ENCODE measurements at regions not wholly inside any gene's neighbourhood (a gene's known extent, or its start where the extent isn't known, plus 50 kb on each side); places are given as distances from the start of the nearest gene placed in this dataset.
"Not testable (repeated sequence)": the region's sequence is repeated elsewhere in the genome, so short reads cannot be mapped to it uniquely, and the experiment has no call there.

GRCh38 chr2:149800624-149801542 lies 213.3 kb upstream of the MMADHC start:
- no peak for DNase-seq (ENCODE audit: low spot score)

- no peak for DNase-seq (ENCODE audit: low spot score)
Observed at GRCh38 chr2:149799013-149799705, 211.6 kb upstream of the MMADHC start.

GRCh38 chr2:149797030-149797429 lies 209.5 kb upstream of the MMADHC start:
- no peak for DNase-seq (ENCODE audit: low spot score)

- DNase-seq (ENCODE audit: low spot score): no peak
Observed at GRCh38 chr2:149789549-149789948, 202.0 kb upstream of the MMADHC start.

- no peak for DNase-seq (ENCODE audit: low spot score)
Observed at GRCh38 chr2:149787206-149787605, 199.6 kb upstream of the MMADHC start.

- no peak for DNase-seq (ENCODE audit: low spot score)
Observed at GRCh38 chr2:149783284-149783683, 195.7 kb upstream of the MMADHC start.

GRCh38 chr2:149782572-149782971 lies 195.0 kb upstream of the MMADHC start:
- no peak for DNase-seq (ENCODE audit: low spot score)

GRCh38 chr2:149781263-149781808 lies 193.8 kb upstream of the MMADHC start:
- DNase-seq (ENCODE audit: low spot score): no peak

GRCh38 chr2:149773006-149773405 lies 185.4 kb upstream of the MMADHC start:
- DNase-seq (ENCODE audit: low spot score): no peak

GRCh38 chr2:149768320-149768799 lies 180.8 kb upstream of the MMADHC start:
- DNase-seq (ENCODE audit: low spot score): peak; percentile 7

- no peak for DNase-seq (ENCODE audit: low spot score)
Observed at GRCh38 chr2:149767516-149767974, 180.0 kb upstream of the MMADHC start.

GRCh38 chr2:149766339-149766738 lies 178.8 kb upstream of the MMADHC start:
- no peak for DNase-seq (ENCODE audit: low spot score)

GRCh38 chr2:149765636-149766035 lies 178.1 kb upstream of the MMADHC start:
- DNase-seq (ENCODE audit: low spot score): no peak

GRCh38 chr2:149765003-149765402 lies 177.4 kb upstream of the MMADHC start:
- DNase-seq (ENCODE audit: low spot score): no peak

GRCh38 chr2:149763358-149763757 lies 175.8 kb upstream of the MMADHC start:
- no peak for DNase-seq (ENCODE audit: low spot score)

GRCh38 chr2:149761611-149762010 lies 174.0 kb upstream of the MMADHC start:
- DNase-seq (ENCODE audit: low spot score): no peak

GRCh38 chr2:149759382-149759781 lies 171.8 kb upstream of the MMADHC start:
- not testable (repeated sequence) for DNase-seq (ENCODE audit: low spot score)

GRCh38 chr2:149754722-149755121 lies 167.1 kb upstream of the MMADHC start:
- DNase-seq (ENCODE audit: low spot score): not testable (repeated sequence)

- no peak for DNase-seq (ENCODE audit: low spot score)
Observed at GRCh38 chr2:149747456-149747855, 159.9 kb upstream of the MMADHC start.

GRCh38 chr2:149745396-149746230 lies 158.0 kb upstream of the MMADHC start:
- no peak for DNase-seq (ENCODE audit: low spot score)

GRCh38 chr2:149744865-149745264 lies 157.3 kb upstream of the MMADHC start:
- no peak for DNase-seq (ENCODE audit: low spot score)
